HepG2 (cell line): ENCODE measurements at regions not wholly inside any gene's neighbourhood (a gene's known extent, or its start where the extent isn't known, plus 50 kb on each side); places are given as distances from the start of the nearest gene placed in this dataset.
"Not testable (repeated sequence)": the region's sequence is repeated elsewhere in the genome, so short reads cannot be mapped to it uniquely, and the experiment has no call there.

ENCODE experiments used
- ATAC-seq: fragments of 200-7000 bp; cut with Tn5 transposase; 3 replicates; pipeline ENCODE4 v1.9.1; 2020; ENCODE audit warnings: mild to moderate bottlenecking, moderate library complexity
- BruUV-seq: library from RNA; stranded (reverse); fragments of 400-500 nt; replicated peaks from 2 replicates; lab custom pipeline; 2021; lab: Mats Ljungman, UMichigan
- CTCF ChIA-PET: fragments of 300-600 bp; formaldehyde crosslinking; extraction: SDS; loops from one replicate; lab custom pipeline; 2021; ENCODE audit warnings: low total read pairs, inconsistent platforms, low intra/inter-chr PET ratio; lab: Yijun Ruan, JAX
- POLR2A ChIA-PET: fragments of 350-600 bp; sonication (Branson Sonifier 250); formaldehyde crosslinking; loops from one replicate; lab custom pipeline; 2020; ENCODE audit warnings: antibody characterized with exemption, inconsistent platforms; lab: Yijun Ruan, JAX
- DNase-seq: peaks from one replicate; pipeline ENCODE4 v3.0.0-alpha.2; 2015; ENCODE audit warnings: low spot score
- FAIRE-seq: peaks from 3 replicates; lab custom pipeline; 2011; peaks lifted over from hg19 to GRCh38; lab: Jason Lieb, UNC
- H2AFZ ChIP-seq: one replicate; pipeline ENCODE4 v1.6.1; 2011; ENCODE audit warnings: low read length, inconsistent platforms
- H3K27ac ChIP-seq: fragments of 300-600 bp; 3 replicates; pipeline ENCODE4 v1.8.0; 2011; ENCODE audit warnings: mixed run types, mild to moderate bottlenecking, mixed read lengths, low read length, inconsistent platforms; ENCODE audit not compliant: insufficient read depth; ENCODE audit errors: extremely low read length
- H3K27me3 ChIP-seq, 2 experiments: fragments of 200-600 bp in 1 of 2; 2 replicates in 1 of 2; 3 replicates in 1 of 2; pipeline versions ENCODE4 v1.6.0 to v1.8.0; 2011; ENCODE audit warnings: low read length in 2 of 2, mild to moderate bottlenecking in 2 of 2, moderate library complexity in 2 of 2, inconsistent platforms in 1 of 2; ENCODE audit not compliant: insufficient read depth in 2 of 2, control insufficient read depth in 1 of 2
- H3K36me3 ChIP-seq, 2 experiments: fragments of 200-600 bp in 1 of 2; replicated peaks in 1 of 2; 2 replicates in 1 of 2; 3 replicates in 1 of 2; pipeline versions ENCODE4 v1.5.1 to v1.8.0; 2011; ENCODE audit warnings: low read length in 2 of 2, inconsistent platforms in 1 of 2; ENCODE audit not compliant: insufficient read depth in 2 of 2, control insufficient read depth in 1 of 2
- H3K4me1 ChIP-seq: 2 replicates; pipeline ENCODE4 v1.5.1; 2012; ENCODE audit warnings: low read length, inconsistent platforms; ENCODE audit not compliant: insufficient read depth
- H3K4me2 ChIP-seq: 2 replicates; pipeline ENCODE4 v1.6.0; 2011; ENCODE audit warnings: low read depth, low read length, inconsistent platforms
- H3K4me3 ChIP-seq, 3 experiments: fragments of 200-600 bp in 1 of 3; sonication (generic), shearing (Covaris generic) in 1 of 3; replicated peaks in 1 of 3; 2 replicates each; pipeline ENCODE4 v1.5.1; 2011 to 2016; ENCODE audit warnings: low read length in 3 of 3, inconsistent platforms in 2 of 3, low read depth in 2 of 3, mild to moderate bottlenecking in 2 of 3, control low read depth in 1 of 3, mixed read lengths in 1 of 3; ENCODE audit not compliant: insufficient read depth in 1 of 3
- H3K79me2 ChIP-seq: one replicate; pipeline ENCODE4 v1.6.1; 2011; ENCODE audit warnings: low read length, inconsistent platforms; ENCODE audit not compliant: insufficient read depth
- H3K9ac ChIP-seq: 2 replicates; pipeline ENCODE4 v1.6.0; 2011; ENCODE audit warnings: mild to moderate bottlenecking, low read depth, low read length, inconsistent platforms; ENCODE audit not compliant: insufficient read depth
- H3K9me3 ChIP-seq: 2 replicates; pipeline ENCODE4 v1.5.1; 2012; ENCODE audit warnings: mild to moderate bottlenecking, low read length
- H4K20me1 ChIP-seq: 2 replicates; pipeline ENCODE4 v1.6.0; 2011; ENCODE audit warnings: inconsistent platforms, mild to moderate bottlenecking, low read length, moderate library complexity; ENCODE audit not compliant: insufficient read depth
- CENPX ChIP-seq: sonication (generic); formaldehyde crosslinking; IDR thresholded peaks from 2 replicates; pipeline ENCODE4 v1.9.0; 2021; ENCODE audit warnings: mild to moderate bottlenecking, missing genetic modification reagents, moderate library complexity
- NPAS2 ChIP-seq: sonication (generic); formaldehyde crosslinking; IDR thresholded peaks from 2 replicates; pipeline ENCODE4 v1.8.0; 2022; ENCODE audit warnings: mild to moderate bottlenecking, missing genetic modification reagents, borderline replicate concordance
- ZNF792 ChIP-seq: IDR thresholded peaks from 2 replicates; pipeline ENCODE4 v1.6.1; 2016
- WGBS: methylation state at CpG from one replicate; pipeline ENCODE4 v1.1.6; 2017; ENCODE audit warnings: low lambda C conversion rate; 5-methylcytosine and 5-hydroxymethylcytosine counted together
- in situ Hi-C: cut with HindIII; loops from 2 replicates; pipeline ENCODE4 v1.10.0; 2017; ENCODE audit warnings: low pct_unique_long_range_greater_than_20kb; ENCODE audit not compliant: extremely low pct_ligation_motif_present
- intact Hi-C: fragments of 100-400 bp; cut with micrococcal nuclease; formaldehyde crosslinking; loops from one replicate; pipeline ENCODE4 v1.10.0; 2022; ENCODE audit not compliant: unreplicated experiment
- TF ChIP-seq, protein P1 (sequence below): sonication (generic); formaldehyde crosslinking; conservative IDR thresholded peaks from 2 replicates; pipeline ENCODE4 v1.4.0; 2020; ENCODE audit warnings: missing genetic modification reagents
- TF ChIP-seq, protein P2 (sequence below): sonication (generic); formaldehyde crosslinking; IDR thresholded peaks from 2 replicates; pipeline ENCODE4 v1.4.0; 2020; ENCODE audit warnings: missing genetic modification reagents, borderline replicate concordance
- TF ChIP-seq, protein P3 (sequence below): sonication (generic); formaldehyde crosslinking; IDR thresholded peaks from 2 replicates; pipeline ENCODE4 v1.4.0; 2020; ENCODE audit warnings: mild to moderate bottlenecking, missing genetic modification reagents

DNA sequence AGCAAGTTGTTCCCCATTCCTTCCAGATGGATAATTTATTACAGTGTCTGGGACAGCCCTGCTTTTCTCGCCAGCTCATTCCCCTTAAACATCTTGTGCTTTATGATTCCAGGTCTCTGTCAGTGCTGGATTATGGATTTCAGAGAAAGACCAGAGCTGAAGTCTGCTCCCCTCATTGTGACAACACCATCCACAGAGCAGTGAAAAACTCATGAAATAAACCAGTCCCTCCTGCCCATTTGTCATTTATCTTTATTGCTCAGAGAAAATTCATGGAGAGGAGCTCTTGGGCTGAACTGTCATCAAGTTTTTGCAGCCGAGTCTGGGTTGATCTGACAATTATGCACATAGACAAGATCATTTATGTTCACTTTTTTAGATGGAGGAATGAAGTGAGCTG, 92.7 kb upstream of the GPR12 start (continued):
- TF ChIP-seq, protein P1, sequence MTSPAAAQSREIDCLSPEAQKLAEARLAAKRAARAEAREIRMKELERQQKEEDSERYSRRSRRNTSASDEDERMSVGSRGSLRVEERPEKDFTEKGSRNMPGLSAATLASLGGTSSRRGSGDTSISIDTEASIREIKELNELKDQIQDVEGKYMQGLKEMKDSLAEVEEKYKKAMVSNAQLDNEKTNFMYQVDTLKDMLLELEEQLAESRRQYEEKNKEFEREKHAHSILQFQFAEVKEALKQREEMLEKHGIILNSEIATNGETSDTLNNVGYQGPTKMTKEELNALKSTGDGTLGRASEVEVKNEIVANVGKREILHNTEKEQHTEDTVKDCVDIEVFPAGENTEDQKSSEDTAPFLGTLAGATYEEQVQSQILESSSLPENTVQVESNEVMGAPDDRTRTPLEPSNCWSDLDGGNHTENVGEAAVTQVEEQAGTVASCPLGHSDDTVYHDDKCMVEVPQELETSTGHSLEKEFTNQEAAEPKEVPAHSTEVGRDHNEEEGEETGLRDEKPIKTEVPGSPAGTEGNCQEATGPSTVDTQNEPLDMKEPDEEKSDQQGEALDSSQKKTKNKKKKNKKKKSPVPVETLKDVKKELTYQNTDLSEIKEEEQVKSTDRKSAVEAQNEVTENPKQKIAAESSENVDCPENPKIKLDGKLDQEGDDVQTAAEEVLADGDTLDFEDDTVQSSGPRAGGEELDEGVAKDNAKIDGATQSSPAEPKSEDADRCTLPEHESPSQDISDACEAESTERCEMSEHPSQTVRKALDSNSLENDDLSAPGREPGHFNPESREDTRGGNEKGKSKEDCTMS (CRISPR knock-in tag), result no peak
- no peak for TF ChIP-seq ZNF792 (CRISPR knock-in tag)

DNA sequence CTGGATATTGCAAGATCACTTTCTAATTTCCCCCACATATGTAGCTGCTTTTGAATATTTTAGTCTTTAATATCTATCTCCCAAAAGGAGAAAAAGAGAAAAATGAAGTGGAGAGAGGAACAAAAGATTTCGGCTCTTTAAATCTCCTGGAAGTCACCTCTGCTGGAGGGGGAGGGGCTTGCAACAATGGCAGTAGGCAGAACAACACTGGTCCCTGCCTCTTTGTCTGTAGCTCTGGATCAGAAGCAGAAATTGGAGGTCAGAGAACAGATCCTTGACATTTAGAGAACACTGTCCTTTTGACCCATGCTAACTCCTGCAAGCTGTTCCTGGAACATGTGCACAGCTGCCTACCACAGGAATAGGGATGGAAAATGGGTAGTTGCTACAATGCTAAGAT, 86.7 kb upstream of the GPR12 start:
- H3K27me3 ChIP-seq, result no peaks in the 10 kb centered on the region; a peak in 2 of 5 replicates
- no peaks in the 10 kb centered on the region for H4K20me1 ChIP-seq
- H3K4me3 ChIP-seq, result no peak overlapping the region
- intact Hi-C loops, result no loop called here
- 3% methylated on average over 1 of the region's 1 CpG for WGBS
- H3K36me3 ChIP-seq, result no peaks in the 10 kb centered on the region
- H3K4me1 ChIP-seq, result no peaks in the 10 kb centered on the region
- DNase-seq (no peak), ATAC-seq (no peak), FAIRE-seq (no peak)
- no peak overlapping the region for H2AFZ ChIP-seq
- TF ChIP-seq, protein P2, sequence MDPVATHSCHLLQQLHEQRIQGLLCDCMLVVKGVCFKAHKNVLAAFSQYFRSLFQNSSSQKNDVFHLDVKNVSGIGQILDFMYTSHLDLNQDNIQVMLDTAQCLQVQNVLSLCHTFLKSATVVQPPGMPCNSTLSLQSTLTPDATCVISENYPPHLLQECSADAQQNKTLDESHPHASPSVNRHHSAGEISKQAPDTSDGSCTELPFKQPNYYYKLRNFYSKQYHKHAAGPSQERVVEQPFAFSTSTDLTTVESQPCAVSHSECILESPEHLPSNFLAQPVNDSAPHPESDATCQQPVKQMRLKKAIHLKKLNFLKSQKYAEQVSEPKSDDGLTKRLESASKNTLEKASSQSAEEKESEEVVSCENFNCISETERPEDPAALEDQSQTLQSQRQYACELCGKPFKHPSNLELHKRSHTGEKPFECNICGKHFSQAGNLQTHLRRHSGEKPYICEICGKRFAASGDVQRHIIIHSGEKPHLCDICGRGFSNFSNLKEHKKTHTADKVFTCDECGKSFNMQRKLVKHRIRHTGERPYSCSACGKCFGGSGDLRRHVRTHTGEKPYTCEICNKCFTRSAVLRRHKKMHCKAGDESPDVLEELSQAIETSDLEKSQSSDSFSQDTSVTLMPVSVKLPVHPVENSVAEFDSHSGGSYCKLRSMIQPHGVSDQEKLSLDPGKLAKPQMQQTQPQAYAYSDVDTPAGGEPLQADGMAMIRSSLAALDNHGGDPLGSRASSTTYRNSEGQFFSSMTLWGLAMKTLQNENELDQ (CRISPR knock-in tag), result no peak
- no peak for TF ChIP-seq CENPX (CRISPR knock-in tag)
- TF ChIP-seq, protein P3, sequence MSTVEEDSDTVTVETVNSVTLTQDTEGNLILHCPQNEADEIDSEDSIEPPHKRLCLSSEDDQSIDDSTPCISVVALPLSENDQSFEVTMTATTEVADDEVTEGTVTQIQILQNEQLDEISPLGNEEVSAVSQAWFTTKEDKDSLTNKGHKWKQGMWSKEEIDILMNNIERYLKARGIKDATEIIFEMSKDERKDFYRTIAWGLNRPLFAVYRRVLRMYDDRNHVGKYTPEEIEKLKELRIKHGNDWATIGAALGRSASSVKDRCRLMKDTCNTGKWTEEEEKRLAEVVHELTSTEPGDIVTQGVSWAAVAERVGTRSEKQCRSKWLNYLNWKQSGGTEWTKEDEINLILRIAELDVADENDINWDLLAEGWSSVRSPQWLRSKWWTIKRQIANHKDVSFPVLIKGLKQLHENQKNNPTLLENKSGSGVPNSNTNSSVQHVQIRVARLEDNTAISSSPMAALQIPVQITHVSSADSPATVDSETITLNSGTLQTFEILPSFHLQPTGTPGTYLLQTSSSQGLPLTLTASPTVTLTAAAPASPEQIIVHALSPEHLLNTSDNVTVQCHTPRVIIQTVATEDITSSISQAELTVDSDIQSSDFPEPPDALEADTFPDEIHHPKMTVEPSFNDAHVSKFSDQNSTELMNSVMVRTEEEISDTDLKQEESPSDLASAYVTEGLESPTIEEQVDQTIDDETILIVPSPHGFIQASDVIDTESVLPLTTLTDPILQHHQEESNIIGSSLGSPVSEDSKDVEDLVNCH (CRISPR knock-in tag), result no peak
- TF ChIP-seq NPAS2 (CRISPR knock-in tag), result no peak
- H3K27ac ChIP-seq, result no peak overlapping the region
- no peak overlapping the region for H3K9ac ChIP-seq
- POLR2A ChIA-PET, result no interaction called here
- H3K4me2 ChIP-seq, result no peak overlapping the region
- CTCF ChIA-PET, result no interaction called here
- in situ Hi-C loops, result no loop called here
- BruUV-seq, result no TSS peak
- H3K79me2 ChIP-seq, result no peaks in the 10 kb centered on the region
- no peaks in the 10 kb centered on the region for H3K9me3 ChIP-seq

DNA sequence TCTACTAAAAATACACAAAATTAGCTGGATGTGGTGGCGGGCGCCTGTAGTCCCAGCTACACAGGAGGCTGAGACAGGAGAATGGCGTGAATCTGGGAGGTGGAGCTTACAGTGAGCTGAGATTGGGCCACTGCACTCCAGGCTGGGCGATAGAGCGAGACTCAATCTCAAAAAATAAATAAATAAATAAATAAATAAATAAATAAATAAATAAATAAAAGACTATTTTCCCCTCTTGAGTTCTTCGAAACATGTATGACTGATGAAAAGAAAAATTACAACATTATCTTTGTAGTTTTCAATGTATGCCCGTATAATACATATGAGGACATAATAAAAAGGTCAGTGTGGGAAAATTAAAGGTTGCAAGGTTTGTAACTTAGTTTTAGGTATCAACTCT, 84.5 kb upstream of the GPR12 start:
- H2AFZ ChIP-seq, H3K27ac ChIP-seq, BruUV-seq, H4K20me1 ChIP-seq, POLR2A ChIA-PET, H3K27me3 ChIP-seq, H3K9ac ChIP-seq, CTCF ChIA-PET, H3K36me3 ChIP-seq, FAIRE-seq, intact Hi-C loops, ATAC-seq, DNase-seq, H3K4me2 ChIP-seq, H3K9me3 ChIP-seq, H3K79me2 ChIP-seq, H3K4me1 ChIP-seq, in situ Hi-C loops, H3K4me3 ChIP-seq: not testable (repeated sequence)
- WGBS, result 42% methylated on average over 7 of the region's 7 CpGs
